C4-2B (cell line): ENCODE measurements at regions not wholly inside any gene's neighbourhood (a gene's known extent, or its start where the extent isn't known, plus 50 kb on each side); places are given as distances from the start of the nearest gene placed in this dataset.

Source experiments
- H3K27ac ChIP-seq: fragments of 450-650 bp; 2 replicates; pipeline ENCODE4 v1.5.1; 2017
- ZFX ChIP-seq: fragments of 450-650 bp; IDR thresholded peaks from 2 replicates; pipeline ENCODE4 v1.6.1; 2017
- TF ChIP-seq, protein P1 (sequence below): fragments of 450-650 bp; conservative IDR thresholded peaks from 2 replicates; pipeline ENCODE4 v1.5.1; 2017; ENCODE audit warnings: mild to moderate bottlenecking

DNA sequence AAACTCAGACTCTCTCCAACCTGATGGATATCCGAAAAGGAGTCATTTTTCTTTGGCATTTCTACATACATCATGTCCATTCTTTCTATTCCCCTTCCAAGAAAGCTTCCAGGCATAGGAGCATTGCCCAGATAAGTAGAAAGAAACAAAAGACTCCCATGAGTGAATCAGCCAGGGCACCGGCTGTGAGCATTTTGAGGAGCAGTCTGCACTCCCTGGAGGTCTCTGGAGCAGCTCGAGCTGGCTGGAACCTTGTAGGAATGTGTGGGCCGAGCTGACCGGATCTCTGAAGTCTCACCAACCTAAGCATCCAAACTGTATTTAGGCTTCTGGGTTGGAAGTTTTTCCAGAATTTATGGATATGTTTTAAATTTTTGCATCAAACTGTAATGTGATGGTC, 161.4 kb upstream of the TRPC7 start:
- no peak for TF ChIP-seq ZFX
- TF ChIP-seq, protein P1, sequence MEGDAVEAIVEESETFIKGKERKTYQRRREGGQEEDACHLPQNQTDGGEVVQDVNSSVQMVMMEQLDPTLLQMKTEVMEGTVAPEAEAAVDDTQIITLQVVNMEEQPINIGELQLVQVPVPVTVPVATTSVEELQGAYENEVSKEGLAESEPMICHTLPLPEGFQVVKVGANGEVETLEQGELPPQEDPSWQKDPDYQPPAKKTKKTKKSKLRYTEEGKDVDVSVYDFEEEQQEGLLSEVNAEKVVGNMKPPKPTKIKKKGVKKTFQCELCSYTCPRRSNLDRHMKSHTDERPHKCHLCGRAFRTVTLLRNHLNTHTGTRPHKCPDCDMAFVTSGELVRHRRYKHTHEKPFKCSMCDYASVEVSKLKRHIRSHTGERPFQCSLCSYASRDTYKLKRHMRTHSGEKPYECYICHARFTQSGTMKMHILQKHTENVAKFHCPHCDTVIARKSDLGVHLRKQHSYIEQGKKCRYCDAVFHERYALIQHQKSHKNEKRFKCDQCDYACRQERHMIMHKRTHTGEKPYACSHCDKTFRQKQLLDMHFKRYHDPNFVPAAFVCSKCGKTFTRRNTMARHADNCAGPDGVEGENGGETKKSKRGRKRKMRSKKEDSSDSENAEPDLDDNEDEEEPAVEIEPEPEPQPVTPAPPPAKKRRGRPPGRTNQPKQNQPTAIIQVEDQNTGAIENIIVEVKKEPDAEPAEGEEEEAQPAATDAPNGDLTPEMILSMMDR: no peak
- H3K27ac ChIP-seq: no peak overlapping the region

DNA sequence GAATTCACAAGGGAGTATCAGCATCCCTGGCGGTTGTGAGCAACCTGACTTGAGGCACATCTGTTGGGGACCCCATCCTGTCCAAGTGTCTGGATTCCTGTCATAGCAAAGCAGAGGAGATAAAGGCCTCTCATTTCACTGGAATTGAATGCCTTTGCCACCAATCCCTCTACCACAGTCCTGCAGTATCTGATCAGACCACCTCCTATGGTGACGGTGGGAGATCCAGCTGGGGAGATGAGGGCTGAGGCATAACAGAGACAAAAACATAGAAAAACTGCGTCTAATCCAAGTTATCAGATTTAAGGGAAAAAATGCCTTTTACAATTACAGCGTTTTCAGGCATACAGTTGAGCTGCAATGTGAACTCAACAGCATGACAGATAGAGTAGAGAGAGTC, 160.7 kb upstream of the TRPC7 start:
- TF ChIP-seq ZFX: no peak
- TF ChIP-seq, protein P1: no peak
- no peak overlapping the region for H3K27ac ChIP-seq

DNA sequence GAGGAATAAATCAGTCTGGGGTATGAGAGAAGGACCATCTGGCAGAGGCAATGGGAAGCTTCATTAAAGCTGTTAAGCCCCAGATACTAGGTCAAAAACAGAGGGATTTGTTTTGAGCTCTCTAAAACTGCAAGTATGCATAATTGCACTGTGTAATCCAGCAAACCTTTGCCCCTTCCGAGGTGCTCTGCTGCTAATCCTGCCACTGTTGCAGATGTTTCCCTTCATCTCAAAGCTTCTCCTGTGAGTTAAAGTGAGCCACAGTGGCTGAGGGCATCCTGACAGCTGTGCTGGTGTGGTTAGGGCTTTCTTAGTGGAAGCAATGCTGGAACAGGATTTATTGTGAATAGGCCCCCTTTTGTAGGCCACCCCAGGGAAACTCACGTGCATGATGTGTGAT, 160.3 kb upstream of the TRPC7 start:
- H3K27ac ChIP-seq: no peak overlapping the region
- TF ChIP-seq ZFX: no peak
- TF ChIP-seq, protein P1: no peak

DNA sequence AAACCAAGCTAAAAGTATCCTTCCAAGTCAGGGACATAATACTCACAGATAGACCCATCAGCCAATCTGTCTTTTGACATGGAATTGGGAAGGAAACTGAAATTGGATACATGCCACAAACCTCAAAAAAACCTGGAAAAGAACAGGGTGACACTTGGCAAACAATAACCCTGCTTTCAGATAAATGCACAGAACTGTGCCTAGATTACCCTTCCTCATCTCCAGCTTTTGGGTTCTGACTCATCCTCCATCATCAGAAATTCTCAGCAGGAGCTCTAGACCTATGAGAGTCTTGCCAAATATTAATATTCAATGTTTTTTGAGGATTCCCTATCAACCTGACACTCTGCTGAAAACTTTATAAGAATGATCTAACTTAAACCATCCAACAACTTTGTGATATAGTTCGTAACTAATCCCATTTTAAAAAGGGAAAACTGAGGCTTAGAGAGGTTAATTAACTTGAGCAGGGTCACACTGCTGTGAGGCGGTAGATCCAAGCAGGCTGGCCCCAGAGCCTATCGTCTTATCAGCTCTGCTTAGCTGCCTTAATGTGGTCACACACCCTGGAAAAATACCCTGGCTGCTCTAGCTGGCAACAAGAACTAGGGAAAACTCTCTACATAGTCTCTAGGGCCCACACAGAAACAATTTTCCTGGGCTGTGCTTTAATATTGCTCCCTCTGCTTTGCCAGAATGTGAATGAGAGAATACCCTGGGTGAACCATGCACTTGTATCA, 157.0 kb upstream of the TRPC7 start:
- H3K27ac ChIP-seq: no peak overlapping the region

DNA sequence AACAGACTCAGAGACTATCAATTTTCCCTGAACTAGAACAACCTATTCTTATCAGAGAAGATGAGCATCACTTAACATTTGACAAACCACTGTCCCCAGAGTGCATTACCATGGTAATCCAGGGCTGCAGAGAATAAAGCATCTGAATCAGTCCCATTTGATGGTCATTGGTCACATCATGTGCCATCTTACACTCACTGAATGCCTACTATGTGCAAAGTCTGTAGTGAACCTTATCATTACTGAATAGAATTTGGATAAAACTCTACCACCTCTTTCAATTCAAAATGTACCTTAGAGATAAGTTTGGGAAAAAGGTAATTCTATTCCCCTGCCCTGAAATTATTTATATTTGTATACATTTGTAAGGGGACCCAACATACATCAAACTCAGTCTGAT, 156.4 kb upstream of the TRPC7 start:
- no peak overlapping the region for H3K27ac ChIP-seq
- no peak for TF ChIP-seq ZFX
- TF ChIP-seq, protein P1: no peak

More for the DNA sequence above, 157.0 kb upstream of the TRPC7 start:
- TF ChIP-seq, protein P1: no peak
- no peak for TF ChIP-seq ZFX

DNA sequence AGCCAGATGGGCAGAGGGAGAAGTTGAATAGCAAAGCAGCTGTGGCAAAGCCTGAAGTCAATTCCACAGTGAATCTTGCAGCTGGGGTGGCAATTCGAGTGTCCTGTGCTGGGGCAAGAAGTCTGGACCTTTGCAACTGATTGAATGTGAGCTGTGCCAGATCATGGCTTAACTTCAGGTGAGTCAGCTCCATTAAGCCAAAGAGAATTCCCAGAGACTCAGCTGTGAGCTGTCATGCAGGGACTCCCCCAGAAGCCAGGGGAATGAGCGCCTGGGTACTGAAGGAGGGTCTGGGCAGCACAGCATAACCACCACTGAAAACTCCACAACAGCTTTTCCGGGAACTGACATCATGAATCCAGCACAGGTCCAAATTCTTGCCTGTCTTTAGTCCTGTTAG, 153.5 kb upstream of the TRPC7 start:
- H3K27ac ChIP-seq: no peak overlapping the region
- TF ChIP-seq, protein P1: no peak
- no peak for TF ChIP-seq ZFX

DNA sequence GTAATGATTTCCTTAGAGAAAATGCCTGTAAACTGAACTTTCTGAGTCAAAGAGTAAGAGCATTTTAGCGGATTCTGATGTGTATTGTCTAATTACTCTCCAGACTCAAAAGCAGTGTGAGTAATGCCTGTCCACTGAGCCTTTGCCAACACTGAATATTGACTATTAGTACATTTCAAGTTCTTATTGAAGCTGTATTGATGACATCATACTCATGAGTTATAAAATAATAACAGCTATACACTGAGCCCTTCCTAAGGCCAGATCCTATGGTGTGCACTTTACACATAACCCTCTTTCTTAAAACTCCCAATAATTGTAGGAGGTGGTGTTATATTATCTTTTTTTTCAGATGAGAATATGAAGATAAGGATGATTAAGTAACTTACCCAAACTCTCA, 152.8 kb upstream of the TRPC7 start:
- H3K27ac ChIP-seq: no peak overlapping the region
- TF ChIP-seq, protein P1: no peak
- no peak for TF ChIP-seq ZFX
